ENCODE measurements at regions not wholly inside any gene's neighbourhood (a gene's known extent, or its start where the extent isn't known, plus 50 kb on each side); places are given as distances from the start of the nearest gene placed in this dataset.
"Not testable (repeated sequence)": the region's sequence is repeated elsewhere in the genome, so short reads cannot be mapped to it uniquely, and the experiment has no call there.

GRCh38 chr6:26720663-26721218 lies 61.2 kb upstream of the ZNF322 start:
- not testable (repeated sequence) for DNase-seq

GRCh38 chr6:26730019-26730766 lies 70.6 kb upstream of the ZNF322 start:
- not testable (repeated sequence) for DNase-seq

GRCh38 chr6:26734776-26735472 lies 75.4 kb upstream of the ZNF322 start:
- not testable (repeated sequence) for DNase-seq

- no peak for DNase-seq
These were observed 80.3 kb upstream of the ZNF322 start for GRCh38 chr6:26739811-26740210.

GRCh38 chr6:26743157-26743821 lies 83.7 kb upstream of the ZNF322 start:
- DNase-seq = peak; percentile 7

GRCh38 chr6:26743941-26744699 lies 84.6 kb upstream of the ZNF322 start:
- peak; percentile 8 for DNase-seq

GRCh38 chr6:26744837-26745282 lies 85.3 kb upstream of the ZNF322 start:
- DNase-seq = peak; percentile 3

- not testable (repeated sequence) for DNase-seq
These were observed 86.4 kb upstream of the ZNF322 start for GRCh38 chr6:26745964-26746363.

GRCh38 chr6:26749126-26749758 lies 89.7 kb upstream of the ZNF322 start:
- not testable (repeated sequence) for DNase-seq

GRCh38 chr6:26749759-26750126 lies 90.2 kb upstream of the ZNF322 start:
- not testable (repeated sequence) for DNase-seq

- DNase-seq = no peak
These were observed 94.7 kb upstream of the ZNF322 start for GRCh38 chr6:26754212-26754611.

GRCh38 chr6:26754801-26755200 lies 95.3 kb upstream of the ZNF322 start:
- DNase-seq = not testable (repeated sequence)

GRCh38 chr6:26756067-26756805 lies 96.7 kb upstream of the ZNF322 start:
- DNase-seq = not testable (repeated sequence)

GRCh38 chr6:26766203-26766902 lies 106.8 kb upstream of the ZNF322 start:
- DNase-seq = not testable (repeated sequence)

GRCh38 chr6:26770941-26771666 lies 111.6 kb upstream of the ZNF322 start:
- not testable (repeated sequence) for DNase-seq

- DNase-seq = not testable (repeated sequence)
These were observed 113.9 kb upstream of the ZNF322 start for GRCh38 chr6:26773414-26773813.

- DNase-seq = not testable (repeated sequence)
These were observed 121.0 kb upstream of the ZNF322 start for GRCh38 chr6:26780563-26780962.

- DNase-seq = not testable (repeated sequence)
These were observed 136.1 kb upstream of the ZNF322 start for GRCh38 chr6:26795474-26796307.

Measured in tongue (tissue), 1 donor.